HK-2 (cell line): ENCODE measurements at regions not wholly inside any gene's neighbourhood (a gene's known extent, or its start where the extent isn't known, plus 50 kb on each side); places are given as distances from the start of the nearest gene placed in this dataset.
"Not testable (repeated sequence)": the region's sequence is repeated elsewhere in the genome, so short reads cannot be mapped to it uniquely, and the experiment has no call there.

Experiments used
- DNase-seq: peaks from one replicate; pipeline ENCODE4 v3.0.0-alpha.2; 2018; ENCODE audit not compliant: unreplicated experiment

DNA sequence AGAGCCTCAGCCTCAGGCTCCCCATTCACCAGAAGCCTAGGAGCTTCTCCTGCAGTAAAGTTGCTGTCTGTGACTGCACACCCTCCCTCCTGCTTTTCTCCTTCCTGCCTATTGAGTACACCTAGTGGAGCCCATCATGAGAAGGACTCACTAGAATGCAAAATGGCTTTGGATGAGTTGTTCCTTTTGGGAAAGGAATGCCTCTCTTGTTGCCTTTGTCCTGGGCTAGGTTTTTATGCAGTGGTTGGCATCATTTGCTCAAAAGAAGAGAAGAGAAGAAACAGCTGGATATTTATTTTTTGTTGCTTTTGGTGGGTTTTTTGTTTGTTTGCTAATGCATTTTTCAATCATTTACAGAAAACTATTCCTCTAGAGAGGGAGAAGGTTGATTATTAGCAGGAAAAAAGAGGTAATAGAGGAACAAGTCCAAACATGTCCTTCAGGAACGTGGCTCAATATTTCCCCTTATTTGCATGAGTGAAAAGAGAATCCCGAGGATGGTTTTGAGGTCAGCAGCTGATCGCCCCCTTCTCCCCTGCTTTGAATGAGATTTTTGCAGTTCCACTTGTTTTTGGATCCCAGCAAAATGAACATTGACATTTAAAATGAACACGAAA lies 369.9 kb upstream of the NRP1 start:
- no peak for DNase-seq

DNA sequence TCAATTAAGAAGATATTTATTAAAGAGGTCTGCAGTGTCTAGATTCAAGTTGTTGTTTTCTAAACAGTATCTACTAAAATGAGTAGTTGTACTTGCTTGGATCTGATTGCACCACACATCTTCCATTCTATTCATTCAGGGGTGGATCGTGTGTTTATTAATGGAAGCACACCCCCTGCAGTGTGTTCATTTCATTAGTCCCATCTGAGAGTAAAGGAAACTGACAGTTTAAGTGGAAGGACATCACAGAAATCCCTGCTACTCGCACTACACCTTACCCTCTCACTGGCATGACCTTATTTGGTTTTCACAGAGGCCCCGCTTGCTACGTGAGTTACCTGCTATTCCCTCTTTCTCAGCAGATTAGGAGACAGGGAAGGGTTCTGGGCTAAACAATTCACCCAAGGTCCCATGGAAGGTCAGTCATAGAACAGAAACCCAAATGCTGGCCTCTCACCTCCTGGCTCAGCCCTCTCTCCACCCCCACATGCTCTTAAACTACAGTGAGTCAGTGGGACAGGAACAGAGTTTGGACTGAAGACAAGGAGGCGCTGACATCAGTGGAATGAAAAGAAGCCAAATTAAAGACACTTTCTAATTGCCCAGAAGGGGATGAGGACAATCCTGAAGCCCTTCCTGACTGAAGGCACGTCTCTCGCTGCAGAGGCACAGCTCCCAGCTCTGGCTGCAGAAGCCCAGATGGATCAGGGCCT lies 369.2 kb upstream of the NRP1 start:
- DNase-seq, result no peak

DNA sequence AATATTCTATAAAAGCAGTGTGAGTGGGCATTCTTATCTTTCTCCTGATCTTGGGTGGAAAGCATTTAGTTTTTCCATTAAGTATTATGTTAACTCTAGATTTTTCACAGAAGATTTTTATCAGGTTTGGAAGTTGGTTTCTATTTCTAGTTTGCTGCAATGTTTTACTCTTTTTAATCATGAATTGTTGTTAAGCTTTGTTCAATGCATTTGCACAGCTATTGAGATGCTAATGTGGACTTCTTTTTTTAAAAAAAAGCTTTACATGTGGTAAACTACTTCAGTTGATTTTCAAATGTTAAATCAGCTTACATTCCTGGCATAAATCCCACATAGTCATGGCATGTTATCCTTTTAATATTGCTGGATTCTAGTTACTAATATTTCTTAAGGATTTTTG lies 363.6 kb upstream of the NRP1 start:
- no peak for DNase-seq

DNA sequence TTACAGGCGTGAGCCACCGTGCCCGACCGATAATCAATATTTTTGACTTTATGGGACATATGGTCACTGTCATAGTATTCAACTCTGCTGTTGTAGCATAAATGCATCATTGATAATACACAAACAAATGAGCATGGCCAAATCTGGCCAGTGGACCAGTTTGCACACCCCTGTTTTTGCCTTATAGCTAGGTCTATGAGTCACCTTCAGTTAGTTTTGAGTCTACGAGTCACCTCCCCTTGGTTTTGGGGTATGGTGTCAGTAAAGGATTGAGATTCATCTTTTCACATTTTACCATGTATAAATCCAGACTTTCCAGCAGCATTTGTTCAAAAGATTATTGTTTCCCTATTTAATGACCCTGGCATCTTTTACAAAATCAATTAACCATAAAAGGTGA lies 362.5 kb upstream of the NRP1 start:
- no peak for DNase-seq

DNA sequence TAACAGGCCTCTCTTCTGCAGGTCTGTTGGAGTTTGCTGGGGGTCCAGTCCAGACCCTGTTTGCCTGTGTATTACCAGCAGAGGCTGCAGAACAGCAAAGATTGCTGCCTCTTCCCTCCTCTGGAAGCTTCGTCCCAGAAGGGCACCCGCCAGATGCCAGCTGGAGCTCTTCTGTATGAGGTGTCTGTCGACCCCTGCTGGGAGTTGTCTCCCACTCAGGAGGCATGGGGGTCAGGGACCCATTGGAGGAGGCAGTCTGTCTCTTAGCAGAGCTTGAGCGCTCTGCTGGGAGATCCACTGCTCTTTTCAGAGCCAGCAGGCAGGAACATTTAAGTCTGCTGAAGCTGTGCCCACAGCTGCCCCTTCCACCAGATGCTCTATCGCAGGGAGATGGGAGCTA lies 361.1 kb upstream of the NRP1 start:
- no peak for DNase-seq

DNA sequence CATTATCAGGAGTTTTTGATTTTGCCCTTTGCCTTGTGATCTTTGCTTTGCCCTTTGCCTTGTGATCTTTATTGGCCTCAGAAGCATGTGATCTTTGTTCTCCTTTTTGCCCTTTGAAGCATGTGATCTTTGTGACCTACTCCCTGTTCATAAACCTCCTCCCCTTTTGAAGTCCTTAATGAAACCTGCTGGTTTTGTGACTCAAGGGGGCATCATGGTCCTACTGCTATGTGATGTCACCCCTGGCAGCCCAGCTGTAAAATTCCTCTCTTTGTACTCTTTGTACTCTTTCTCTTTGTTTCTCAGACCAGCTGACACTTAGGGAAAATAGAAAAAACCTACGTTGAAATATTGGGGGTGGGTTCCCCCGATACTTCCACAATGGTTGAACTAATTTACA lies 356.1 kb upstream of the NRP1 start:
- not testable (repeated sequence) for DNase-seq

DNA sequence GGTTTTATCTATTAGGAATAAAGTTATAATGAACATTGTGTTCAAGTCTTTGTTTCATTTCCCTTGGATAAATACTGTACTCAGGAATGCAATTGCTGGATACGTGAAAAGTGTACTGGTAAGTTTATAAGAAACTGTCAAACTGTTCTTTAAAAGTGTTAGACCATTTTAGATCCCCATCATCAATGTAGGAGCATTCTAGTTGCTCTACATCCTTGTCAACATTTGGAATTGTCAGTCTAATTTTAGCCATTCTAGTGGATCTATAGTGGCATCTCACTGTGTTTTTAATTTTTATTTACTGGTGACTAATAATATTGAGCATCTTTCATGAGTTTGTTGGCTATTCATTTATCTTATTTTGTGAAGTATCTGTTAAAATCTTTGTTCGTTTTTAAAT lies 354.0 kb upstream of the NRP1 start:
- DNase-seq, result no peak

DNA sequence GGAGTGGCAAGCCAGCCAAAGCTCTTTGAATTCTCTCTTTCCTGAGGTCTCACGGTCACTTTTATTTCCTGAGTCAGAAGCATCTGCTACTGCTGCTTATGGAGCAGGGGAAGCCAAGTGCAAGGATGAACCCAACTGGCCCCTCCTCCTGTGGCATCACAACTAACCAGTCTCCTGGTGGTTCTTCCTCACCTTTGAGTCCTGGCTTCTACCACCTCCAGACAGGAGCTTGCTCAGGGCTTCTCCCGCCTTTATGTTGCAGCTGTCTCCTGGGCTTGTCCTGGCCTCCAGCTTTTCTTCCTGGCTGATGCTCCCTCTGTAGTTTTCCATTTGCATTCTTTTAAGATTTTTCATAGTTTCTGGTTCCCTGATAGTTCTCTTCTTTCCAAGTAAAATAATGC lies 349.7 kb upstream of the NRP1 start:
- no peak for DNase-seq

DNA sequence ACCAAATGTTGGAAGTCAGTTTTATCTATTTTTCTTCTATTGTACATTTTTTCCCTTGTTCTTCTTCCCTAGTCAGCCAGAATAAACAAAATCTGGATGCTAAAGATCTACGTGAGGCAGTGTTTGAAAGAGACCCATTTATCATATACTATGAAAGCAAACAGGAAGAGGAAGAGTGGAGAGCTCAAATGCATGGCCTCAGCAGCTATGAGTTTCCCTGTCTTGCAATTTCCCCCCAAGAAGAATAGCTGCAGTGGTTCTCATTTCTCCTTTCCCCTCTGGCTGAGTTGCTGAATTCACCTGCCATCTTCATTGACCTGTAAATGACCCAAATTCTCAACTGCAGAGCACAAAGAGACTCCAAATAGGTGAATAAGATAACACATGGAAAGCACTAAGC lies 347.1 kb upstream of the NRP1 start:
- no peak for DNase-seq

DNA sequence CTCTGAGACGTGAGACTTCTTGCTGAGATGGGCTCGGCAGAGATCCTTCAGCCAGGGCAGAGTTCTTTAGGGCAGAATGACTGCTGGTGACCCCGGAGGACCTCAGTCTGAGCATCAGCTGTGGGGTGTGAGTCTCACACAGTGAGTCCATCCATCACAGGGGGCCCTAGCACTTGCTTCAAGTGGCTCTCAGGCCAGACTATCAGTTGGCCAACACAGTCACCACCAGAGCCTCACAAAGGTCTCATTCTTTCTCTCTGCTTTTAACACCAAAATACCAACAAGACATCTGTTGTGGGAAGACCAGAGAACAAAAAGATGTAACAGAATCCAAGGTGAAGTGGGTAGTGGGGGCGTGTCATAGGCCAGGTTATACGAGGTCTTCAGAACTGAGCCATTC lies 345.6 kb upstream of the NRP1 start:
- DNase-seq, result no peak

DNA sequence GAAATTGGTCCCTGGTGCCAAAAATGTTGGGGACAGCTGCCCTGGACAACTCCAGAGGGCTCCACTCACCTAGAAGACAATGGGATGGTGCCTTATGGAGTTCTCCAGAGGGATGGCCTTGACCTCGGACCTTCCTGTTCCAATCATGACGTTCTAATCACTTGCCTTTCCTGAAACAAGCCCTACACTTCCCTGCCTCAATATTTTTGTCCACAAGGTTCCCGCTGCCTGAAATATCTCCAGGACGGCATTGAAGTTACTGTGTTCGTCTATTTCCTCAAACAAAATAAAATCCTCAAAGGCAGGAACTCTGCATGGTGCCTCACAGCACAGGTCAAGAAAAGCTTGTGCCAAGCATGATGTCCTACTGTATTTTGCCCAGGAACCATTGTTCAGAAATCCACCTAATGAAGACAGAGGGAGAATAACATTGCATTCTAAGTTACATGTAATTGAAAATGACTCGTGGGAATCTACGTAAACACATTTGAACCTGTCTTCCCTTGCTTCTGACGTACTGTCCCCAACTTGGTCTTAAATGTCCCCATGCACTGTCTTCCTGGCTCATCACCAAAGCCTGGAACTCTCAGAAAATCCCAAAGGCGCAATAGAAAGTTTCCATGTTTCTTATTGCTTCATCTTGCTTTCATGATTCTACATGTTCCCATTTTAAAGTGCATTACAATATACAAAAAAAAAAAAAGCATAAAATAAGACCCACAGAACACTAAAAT lies 342.3 kb upstream of the NRP1 start:
- no peak for DNase-seq

DNA sequence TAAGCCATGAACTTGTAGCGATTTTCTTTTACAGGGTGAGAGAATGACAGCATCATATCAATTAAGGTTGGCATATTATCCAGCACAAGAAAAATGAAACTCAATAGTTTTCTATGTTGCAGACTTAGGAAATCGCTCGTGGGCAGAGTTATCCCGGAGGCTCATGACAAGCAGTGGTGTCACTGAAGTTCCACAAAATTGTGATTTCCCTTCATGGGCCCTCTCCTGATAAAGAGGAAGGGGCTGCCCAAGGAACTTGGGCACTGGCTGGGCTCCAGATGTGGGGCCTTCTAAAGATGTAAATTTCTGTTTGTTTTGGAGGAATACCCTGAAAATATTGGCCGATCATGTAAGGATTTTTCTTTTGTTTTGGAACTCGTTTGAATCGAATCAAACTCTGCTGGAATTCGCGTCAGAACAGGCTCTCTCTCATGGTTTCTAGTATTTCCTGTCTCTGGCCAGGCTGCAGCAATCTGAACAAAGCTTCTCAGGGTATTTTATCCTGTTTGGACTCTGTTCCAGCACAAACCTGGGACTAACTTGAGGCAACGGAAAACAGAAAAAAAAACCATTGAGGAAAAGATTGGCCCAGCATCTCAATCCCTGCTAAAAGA lies 340.6 kb upstream of the NRP1 start:
- no peak for DNase-seq

DNA sequence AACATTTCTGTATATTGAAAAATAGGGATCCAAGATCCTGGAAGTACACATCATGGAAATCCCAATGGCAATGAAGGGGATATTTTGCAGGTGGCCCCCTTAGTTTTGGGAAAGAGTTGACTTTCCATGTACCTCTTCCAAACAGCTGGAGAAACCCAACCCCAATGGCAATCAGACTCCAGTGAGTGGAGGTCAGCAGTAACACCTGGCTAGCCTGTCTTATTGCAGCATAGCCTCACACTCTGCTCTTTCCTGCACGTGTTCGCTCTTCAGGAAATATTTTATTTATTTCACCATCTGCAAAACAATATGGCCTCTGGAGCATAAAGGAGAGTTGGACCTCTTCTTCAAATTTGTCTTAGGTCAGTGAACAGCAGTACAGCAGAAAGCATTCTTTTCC lies 340.0 kb upstream of the NRP1 start:
- DNase-seq, result no peak

DNA sequence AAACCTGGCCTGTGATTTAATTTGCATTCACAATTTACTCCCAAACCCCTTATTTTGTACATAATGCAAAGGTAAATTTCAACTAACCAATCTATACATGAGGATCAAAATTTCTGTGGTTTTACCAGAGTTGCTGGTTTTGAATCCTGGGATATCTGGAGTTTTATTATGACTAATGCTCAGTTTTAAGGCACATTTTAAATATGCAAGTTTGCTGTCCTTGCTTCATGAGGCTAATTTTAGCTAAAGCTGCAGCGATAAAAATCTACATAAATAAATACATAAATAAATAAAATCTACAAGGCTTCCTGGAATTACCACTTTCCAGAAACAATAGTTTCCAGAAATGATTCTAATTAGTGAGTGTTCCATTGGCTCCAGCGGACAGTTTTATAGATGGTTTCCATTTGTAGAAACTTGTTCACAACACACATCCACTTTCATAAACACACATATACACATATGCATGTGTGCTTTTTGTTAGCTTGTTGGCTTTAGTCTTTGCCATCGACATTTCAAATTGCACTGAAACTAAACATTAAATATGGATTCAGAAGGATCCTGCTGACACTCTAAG lies 339.5 kb upstream of the NRP1 start:
- no peak for DNase-seq

DNA sequence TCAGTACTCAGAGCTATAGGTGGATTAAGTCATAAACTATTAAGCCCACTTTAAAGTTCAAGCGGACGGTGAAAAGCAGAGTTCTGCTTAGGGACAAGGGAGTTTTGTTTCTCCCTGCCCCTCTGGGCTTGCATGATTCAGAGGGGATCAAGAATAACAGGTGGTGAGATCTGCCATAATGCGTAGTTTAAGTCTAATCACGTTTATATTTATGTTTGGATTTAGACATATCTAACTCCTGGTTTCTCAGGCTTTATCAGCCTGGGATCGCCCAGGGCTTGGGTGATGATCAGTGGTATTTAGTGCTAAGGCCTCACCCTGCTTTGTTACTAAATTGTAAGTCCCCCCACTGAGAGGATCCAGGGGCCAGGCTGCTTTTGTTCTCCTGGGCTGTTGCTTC lies 335.4 kb upstream of the NRP1 start:
- no peak for DNase-seq

DNA sequence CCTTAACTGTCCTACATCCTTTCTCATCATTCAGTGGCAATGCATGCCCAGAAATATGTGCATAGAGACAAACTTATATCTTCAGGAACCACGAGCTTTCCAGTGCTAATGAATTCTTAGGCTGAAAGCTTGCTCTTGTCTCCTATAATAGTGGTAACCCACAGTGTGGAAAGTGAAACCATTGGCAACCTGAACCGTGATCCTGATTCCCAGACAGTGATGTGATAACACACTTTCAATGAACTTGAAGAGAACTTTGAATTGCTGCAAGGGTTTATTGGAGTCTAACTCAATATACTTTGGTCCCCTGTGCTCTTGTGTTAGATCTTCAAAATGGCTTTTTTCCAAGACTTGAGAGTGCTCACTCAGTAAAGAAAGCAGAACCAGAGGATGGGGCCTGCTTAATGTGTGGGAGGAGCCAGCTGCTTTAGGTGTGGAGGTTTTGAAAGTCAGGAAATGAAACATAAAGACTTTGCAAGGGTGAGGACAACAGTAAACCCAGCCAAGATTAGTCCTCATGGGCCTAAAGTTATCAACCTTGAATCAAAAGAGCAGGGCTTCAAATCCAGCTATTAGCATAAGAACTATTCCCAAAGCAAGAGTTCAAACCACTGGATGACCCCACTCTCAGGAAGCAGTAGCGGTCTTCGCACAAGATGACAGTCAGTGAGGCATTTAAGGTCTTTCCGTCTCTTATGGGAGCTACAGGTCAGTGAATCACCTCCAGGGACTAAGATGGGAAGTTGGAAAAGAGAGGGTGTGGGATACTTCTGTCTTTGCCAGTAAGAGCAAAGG lies 332.4 kb upstream of the NRP1 start:
- DNase-seq, result no peak

DNA sequence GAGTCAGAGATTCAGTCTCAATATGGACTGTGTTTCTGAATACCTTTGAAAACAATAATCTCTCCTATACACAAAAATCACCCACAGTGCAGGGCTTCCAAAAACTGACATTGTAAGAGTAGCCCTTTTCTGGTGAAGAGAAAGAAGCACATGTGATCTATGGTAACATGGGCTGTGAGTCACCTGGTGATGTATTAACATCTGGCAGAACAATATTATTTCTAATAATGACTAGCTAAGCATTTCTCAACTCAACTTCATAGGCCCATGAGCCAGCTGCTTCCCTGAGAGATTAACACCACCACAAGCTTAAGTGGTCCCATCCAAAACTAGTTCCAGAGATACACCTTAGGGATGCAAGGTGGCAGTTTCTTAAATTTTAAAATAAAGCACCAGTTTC lies 331.0 kb upstream of the NRP1 start:
- no peak for DNase-seq

DNA sequence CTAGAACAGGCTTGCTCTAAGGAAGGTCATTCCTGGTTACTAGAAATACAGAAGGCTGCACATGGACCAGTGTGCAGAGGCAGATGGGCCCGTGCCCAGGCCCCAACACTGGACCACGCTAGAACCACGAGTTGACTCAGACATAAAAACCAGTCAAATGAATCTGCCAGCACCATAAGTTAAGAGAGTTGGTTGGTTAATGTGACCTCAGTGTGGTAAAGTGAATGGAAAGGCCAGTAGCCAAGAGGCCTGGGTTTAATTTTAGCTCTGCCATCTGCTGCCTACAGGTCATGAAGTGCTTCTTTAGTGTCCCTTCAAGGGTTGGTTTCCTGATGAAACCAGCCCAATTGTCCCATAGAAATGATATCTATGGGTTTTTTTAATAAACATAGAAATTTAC lies 329.6 kb upstream of the NRP1 start:
- no peak for DNase-seq

DNA sequence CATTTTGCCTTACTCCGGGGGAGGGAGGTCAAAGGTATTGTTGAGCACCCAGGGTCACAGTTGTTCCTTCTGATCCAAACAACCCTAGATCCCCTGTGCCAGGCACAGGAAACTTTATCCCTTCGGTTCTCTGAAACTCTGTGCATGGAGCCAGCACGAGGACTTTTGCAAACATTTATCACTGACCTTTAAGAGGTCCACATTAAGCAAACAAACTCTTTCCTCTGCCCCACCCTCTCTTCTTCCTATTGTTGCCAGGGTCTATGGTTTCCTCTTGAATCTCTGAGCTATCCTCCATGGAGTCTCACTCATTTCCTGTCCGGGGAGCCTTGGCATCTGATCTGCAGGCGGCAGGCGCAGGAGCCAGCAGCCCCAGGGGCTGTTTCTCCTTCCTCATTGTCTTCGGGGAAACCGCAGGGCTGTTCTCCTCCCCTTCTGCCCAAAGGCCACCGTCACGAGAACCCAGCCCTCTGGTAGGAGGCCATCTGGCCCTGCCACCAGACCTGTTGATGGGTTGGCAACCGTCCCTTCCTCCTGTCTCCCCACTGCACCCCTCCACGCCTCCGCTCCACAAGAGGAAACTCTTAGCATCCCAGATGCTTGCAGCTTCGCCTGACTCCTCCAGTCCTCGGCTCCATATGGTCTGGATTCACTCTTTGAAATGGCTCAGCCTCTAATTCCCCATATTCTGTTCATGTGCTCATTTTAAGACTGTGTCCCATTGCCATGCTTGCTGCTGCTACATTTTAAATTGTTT lies 327.3 kb upstream of the NRP1 start:
- no peak for DNase-seq

DNA sequence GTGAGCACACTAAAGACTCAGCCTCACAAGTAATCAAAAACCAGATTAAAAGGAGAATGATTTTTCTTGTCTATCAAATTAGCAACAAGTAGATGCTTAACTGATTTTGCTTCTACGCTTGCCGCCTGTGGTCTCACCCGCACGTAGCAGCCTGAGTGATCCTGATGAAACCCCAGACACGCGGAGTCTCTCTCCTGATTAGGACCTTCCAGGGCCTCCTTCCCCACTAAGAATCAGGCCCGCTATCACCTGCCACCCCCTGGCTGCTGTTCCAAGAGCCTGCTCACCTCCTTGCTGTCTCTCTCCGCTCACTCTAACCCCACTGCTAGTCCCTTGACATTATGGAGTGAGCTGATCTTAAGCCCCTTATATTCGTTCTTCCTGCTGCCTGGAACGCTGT lies 325.9 kb upstream of the NRP1 start:
- DNase-seq, result no peak

DNA sequence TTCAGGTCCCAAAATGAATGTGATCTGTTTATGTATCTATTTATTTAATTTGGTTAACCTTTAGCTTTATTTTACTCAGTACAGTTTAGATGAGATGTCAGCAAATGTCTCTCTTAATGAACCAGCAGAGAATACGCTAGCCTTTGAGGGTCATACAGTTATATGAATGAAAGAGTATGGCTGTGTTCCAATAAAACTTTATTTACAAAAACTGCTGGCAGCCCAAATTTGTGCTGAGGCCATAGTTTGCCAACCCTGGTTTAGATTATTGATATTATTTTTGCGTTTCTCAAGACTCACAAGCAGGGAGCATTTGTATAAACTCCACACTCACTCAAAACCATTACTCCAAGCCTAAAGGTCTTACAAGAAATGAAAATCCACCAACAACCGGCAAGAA lies 323.4 kb upstream of the NRP1 start:
- DNase-seq, result no peak
